Fibroblast of pulmonary artery (primary cell): ENCODE measurements at regions not wholly inside any gene's neighbourhood (a gene's known extent, or its start where the extent isn't known, plus 50 kb on each side); places are given as distances from the start of the nearest gene placed in this dataset.

ENCODE experiments used
- DNase-seq: peaks from one replicate; pipeline ENCODE4 v3.0.0-alpha.2; 2010; ENCODE audit warnings: low read depth
- H3K4me3 ChIP-seq: replicated peaks from 2 replicates; pipeline ENCODE4 v1.5.1; 2011; ENCODE audit warnings: low read depth, mild to moderate bottlenecking, control low read depth, low read length, moderate library complexity
- TF ChIP-seq, protein P1 (sequence below): IDR thresholded peaks from 2 replicates; pipeline ENCODE4 v1.5.1; 2011; ENCODE audit warnings: mild to moderate bottlenecking, control low read depth, low read length, inconsistent platforms; ENCODE audit errors: missing control alignments

- no peak for DNase-seq
- no peak overlapping the region for H3K4me3 ChIP-seq
- TF ChIP-seq, protein P1, sequence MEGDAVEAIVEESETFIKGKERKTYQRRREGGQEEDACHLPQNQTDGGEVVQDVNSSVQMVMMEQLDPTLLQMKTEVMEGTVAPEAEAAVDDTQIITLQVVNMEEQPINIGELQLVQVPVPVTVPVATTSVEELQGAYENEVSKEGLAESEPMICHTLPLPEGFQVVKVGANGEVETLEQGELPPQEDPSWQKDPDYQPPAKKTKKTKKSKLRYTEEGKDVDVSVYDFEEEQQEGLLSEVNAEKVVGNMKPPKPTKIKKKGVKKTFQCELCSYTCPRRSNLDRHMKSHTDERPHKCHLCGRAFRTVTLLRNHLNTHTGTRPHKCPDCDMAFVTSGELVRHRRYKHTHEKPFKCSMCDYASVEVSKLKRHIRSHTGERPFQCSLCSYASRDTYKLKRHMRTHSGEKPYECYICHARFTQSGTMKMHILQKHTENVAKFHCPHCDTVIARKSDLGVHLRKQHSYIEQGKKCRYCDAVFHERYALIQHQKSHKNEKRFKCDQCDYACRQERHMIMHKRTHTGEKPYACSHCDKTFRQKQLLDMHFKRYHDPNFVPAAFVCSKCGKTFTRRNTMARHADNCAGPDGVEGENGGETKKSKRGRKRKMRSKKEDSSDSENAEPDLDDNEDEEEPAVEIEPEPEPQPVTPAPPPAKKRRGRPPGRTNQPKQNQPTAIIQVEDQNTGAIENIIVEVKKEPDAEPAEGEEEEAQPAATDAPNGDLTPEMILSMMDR, result no peak
Observed at GRCh38 chr4:8765084-8765483, 106.6 kb downstream of the HMX1 start.

GRCh38 chr4:8763966-8764901 is 107.4 kb downstream of the HMX1 start:
- TF ChIP-seq, protein P1, result no peak
- DNase-seq, result no peak
- no peak overlapping the region for H3K4me3 ChIP-seq

DNA sequence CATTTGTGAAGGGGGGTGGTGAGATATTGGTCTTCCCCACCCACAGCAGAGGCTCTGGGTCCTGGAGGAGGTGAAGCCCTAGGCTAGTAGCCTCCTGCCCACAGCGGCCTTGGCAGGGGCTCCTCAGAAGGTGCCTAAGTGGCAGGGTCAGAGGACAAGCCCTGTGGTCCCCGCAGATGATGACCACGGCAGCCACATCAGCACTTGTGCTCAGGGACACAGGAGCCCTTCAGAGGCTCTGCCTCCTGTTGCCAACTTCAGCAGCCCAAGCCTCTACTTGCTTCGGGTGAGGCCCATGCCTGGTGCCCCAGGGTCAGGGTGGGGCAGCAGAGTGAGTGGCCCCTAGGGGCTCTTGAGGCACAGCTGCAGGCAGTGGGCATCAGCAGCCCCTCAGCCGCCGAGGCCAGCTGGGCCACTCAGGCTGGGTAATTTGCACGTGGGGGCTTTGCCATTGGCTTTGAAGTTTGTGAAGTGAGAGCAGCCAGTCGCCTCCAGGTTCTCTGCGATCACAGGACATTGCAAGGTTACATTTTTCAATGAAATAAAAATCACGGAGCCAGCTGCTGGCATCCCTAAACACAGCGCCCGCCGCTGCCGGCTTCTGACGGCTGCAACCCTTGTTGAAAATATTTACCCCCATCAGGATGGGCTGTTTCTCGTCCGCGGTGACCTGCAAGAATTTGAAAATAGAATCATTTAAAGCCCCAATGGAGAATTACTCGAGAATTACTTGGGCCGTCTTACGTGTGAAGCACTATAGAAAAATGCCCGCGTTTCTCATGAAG is 108.5 kb downstream of the HMX1 start:
- no peak overlapping the region for H3K4me3 ChIP-seq
- TF ChIP-seq, protein P1, result no peak
- DNase-seq, result no peak

DNA sequence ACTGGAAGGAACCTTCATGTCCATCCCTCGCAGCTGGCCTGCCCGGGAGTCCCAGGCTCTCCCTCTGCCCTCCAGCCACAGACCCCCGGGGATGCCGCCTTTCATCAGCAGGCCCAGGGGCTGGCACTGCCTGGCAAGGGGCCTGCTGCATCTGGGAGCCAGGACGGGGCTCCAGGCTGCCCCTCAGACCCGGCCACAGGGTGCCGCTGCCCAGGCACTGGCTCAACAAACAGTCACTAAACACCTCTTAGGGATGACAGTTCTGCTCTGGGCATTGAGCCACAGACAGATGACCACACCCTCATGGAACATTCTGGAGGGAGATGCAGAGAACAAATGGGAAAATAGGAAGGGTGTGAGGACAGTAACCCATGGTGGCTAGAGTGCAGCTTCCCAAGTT is 109.3 kb downstream of the HMX1 start:
- no peak overlapping the region for H3K4me3 ChIP-seq
- TF ChIP-seq, protein P1, result no peak
- DNase-seq, result no peak

- no peak for DNase-seq
- no peak overlapping the region for H3K4me3 ChIP-seq
- TF ChIP-seq, protein P1, result no peak
Observed at GRCh38 chr4:8761824-8762205, 109.8 kb downstream of the HMX1 start.

DNA sequence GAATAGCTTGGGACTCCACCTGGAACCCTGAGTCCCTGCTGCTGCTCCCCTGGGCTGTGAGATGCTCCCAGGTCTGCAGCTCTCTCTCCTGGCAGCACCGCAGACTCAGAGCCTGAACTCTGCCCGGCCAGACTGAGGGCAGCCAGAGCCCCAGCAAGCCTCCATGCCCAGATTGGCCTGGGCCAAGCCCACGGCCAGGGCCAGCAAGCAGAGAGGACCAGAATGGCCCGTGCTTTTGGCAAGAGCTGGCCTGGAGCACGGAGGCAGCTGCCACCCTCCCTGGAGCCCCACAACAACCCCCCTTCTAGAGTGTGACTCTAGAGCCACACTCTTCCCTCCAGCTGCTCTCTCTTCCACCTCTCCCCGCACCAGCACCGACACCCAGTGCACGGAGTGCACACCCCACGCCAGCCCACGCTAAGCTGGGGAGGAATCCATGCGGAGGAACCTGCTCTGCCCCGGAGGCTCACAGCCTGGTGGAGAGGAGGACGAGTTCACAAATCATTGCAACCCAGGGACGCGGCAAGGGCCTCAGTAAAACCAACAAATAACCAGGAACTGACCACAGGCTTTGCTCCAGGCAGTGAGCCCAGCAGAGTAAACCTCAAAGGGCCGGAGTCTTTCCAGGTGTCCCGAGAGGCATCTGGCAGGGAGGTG is 110.3 kb downstream of the HMX1 start:
- TF ChIP-seq, protein P1, result no peak
- no peak for DNase-seq
- no peak overlapping the region for H3K4me3 ChIP-seq
